ES-I3 (cell line): ENCODE measurements at regions not wholly inside any gene's neighbourhood (a gene's known extent, or its start where the extent isn't known, plus 50 kb on each side); places are given as distances from the start of the nearest gene placed in this dataset.
A peak's percentile ranks its signal among the peaks of the same experiment; 100 is the strongest.
"Not testable (repeated sequence)": the region's sequence is repeated elsewhere in the genome, so short reads cannot be mapped to it uniquely, and the experiment has no call there.

Experiments used
- H3K36me3 ChIP-seq: 2 replicates; pipeline ENCODE4 v1.6.1; 2013; ENCODE audit warnings: mild to moderate bottlenecking, low read length, control low read depth, moderate library complexity; ENCODE audit not compliant: insufficient read depth
- H3K4me1 ChIP-seq: 2 replicates; pipeline ENCODE4 v1.6.1; 2013; ENCODE audit warnings: mild to moderate bottlenecking, control low read depth, low read length; ENCODE audit not compliant: insufficient read depth
- H3K9ac ChIP-seq: 2 replicates; pipeline ENCODE4 v1.6.1; 2013; ENCODE audit warnings: low read depth, mild to moderate bottlenecking, low read length, moderate library complexity
- H3K9me3 ChIP-seq: 2 replicates; pipeline ENCODE4 v1.6.1; 2013; ENCODE audit warnings: mild to moderate bottlenecking, low read length, moderate library complexity; ENCODE audit not compliant: control insufficient read depth, insufficient read depth

- H3K36me3 ChIP-seq, H3K9ac ChIP-seq, H3K9me3 ChIP-seq, H3K4me1 ChIP-seq: not testable (repeated sequence)
These were observed 1926.9 kb upstream of the DEFB115 start for GRCh38 chr20:29330429-29331115.

- no peaks in the 10 kb centered on the region for H3K36me3 ChIP-seq
- no peaks in the 10 kb centered on the region for H3K9me3 ChIP-seq
- no peaks in the 10 kb centered on the region for H3K4me1 ChIP-seq
- no peak overlapping the region for H3K9ac ChIP-seq
These were observed 1907.6 kb upstream of the DEFB115 start for GRCh38 chr20:29349836-29350235.

GRCh38 chr20:29375937-29376336 lies 1881.5 kb upstream of the DEFB115 start:
- H3K4me1 ChIP-seq, H3K9me3 ChIP-seq, H3K36me3 ChIP-seq, H3K9ac ChIP-seq: not testable (repeated sequence)

GRCh38 chr20:29392853-29393252 lies 1864.6 kb upstream of the DEFB115 start:
- H3K9ac ChIP-seq, H3K36me3 ChIP-seq, H3K4me1 ChIP-seq, H3K9me3 ChIP-seq: not testable (repeated sequence)

GRCh38 chr20:29408034-29408695 lies 1849.3 kb upstream of the DEFB115 start:
- Histone ChIP-seq H3K9ac (no peak overlapping the region), H3K4me1 (no peaks in the 10 kb centered on the region), H3K36me3 (no peaks in the 10 kb centered on the region), H3K9me3 (no peaks in the 10 kb centered on the region)

- H3K9me3 ChIP-seq, H3K9ac ChIP-seq, H3K36me3 ChIP-seq, H3K4me1 ChIP-seq: not testable (repeated sequence)
These were observed 1848.8 kb upstream of the DEFB115 start for GRCh38 chr20:29408707-29409106.

- H3K9ac ChIP-seq, H3K9me3 ChIP-seq, H3K36me3 ChIP-seq, H3K4me1 ChIP-seq: not testable (repeated sequence)
These were observed 1848.2 kb upstream of the DEFB115 start for GRCh38 chr20:29409160-29409689.

- H3K9ac ChIP-seq: no peak overlapping the region
- H3K36me3 ChIP-seq: no peaks in the 10 kb centered on the region
- H3K4me1 ChIP-seq: no peaks in the 10 kb centered on the region
- no peaks in the 10 kb centered on the region for H3K9me3 ChIP-seq
These were observed 1847.3 kb upstream of the DEFB115 start for GRCh38 chr20:29409833-29410805.

- Histone ChIP-seq H3K36me3 (no peaks in the 10 kb centered on the region), H3K9me3 (no peaks in the 10 kb centered on the region), H3K4me1 (no peaks in the 10 kb centered on the region), H3K9ac (no peak overlapping the region)
These were observed 1846.5 kb upstream of the DEFB115 start for GRCh38 chr20:29410806-29411457.

GRCh38 chr20:29411458-29411820 lies 1846.0 kb upstream of the DEFB115 start:
- not testable (repeated sequence) for H3K9me3 ChIP-seq, H3K9ac ChIP-seq

GRCh38 chr20:29419378-29419777 lies 1838.1 kb upstream of the DEFB115 start:
- Histone ChIP-seq H3K9me3 (no peaks in the 10 kb centered on the region), H3K9ac (no peak overlapping the region), H3K4me1 (no peaks in the 10 kb centered on the region), H3K36me3 (no peaks in the 10 kb centered on the region)

More at GRCh38 chr20:29411458-29411820, 1846.0 kb upstream of the DEFB115 start:
- not testable (repeated sequence) for H3K36me3 ChIP-seq, H3K4me1 ChIP-seq

GRCh38 chr20:29427201-29428060 lies 1830.0 kb upstream of the DEFB115 start:
- Histone ChIP-seq H3K4me1 (no peaks in the 10 kb centered on the region), H3K9ac (peak overlapping the region; percentile 20; the same call in 1 of the 2 replicates), H3K9me3 (no peaks in the 10 kb centered on the region), H3K36me3 (no peaks in the 10 kb centered on the region)

GRCh38 chr20:29430531-29430930 lies 1826.9 kb upstream of the DEFB115 start:
- Histone ChIP-seq H3K9ac (no peak overlapping the region), H3K36me3 (no peaks in the 10 kb centered on the region), H3K9me3 (no peaks in the 10 kb centered on the region), H3K4me1 (no peaks in the 10 kb centered on the region)
